SU-DHL-6 (cell line): ENCODE measurements at regions not wholly inside any gene's neighbourhood (a gene's known extent, or its start where the extent isn't known, plus 50 kb on each side); places are given as distances from the start of the nearest gene placed in this dataset.

ENCODE experiments used
- H2AFZ ChIP-seq: fragments of 200-600 bp; sonication (generic); 2 replicates; pipeline ENCODE4 v1.6.1; 2014; ENCODE audit warnings: low read depth, mild to moderate bottlenecking, moderate library complexity, mixed read lengths, antibody characterized with exemption, low read length; ENCODE audit not compliant: severe bottlenecking
- H3F3A ChIP-seq: fragments of 200-600 bp; shearing (Covaris generic); 2 replicates; pipeline ENCODE4 v1.6.0; 2016; ENCODE audit warnings: antibody characterized with exemption, mild to moderate bottlenecking; ENCODE audit not compliant: insufficient read depth
- H3K27ac ChIP-seq: fragments of 200-600 bp; sonication (generic); 2 replicates; pipeline ENCODE4 v1.5.1; 2016; ENCODE audit warnings: low read depth, mild to moderate bottlenecking, low read length, moderate library complexity, mixed read lengths
- H3K27me3 ChIP-seq: fragments of 200-600 bp; sonication (generic), shearing (Covaris generic); 2 replicates; pipeline ENCODE4 v1.6.0; 2014; ENCODE audit warnings: mild to moderate bottlenecking, low read length
- H3K36me3 ChIP-seq: fragments of 200-600 bp; sonication (generic); 2 replicates; pipeline ENCODE4 v1.6.1; 2014; ENCODE audit warnings: mild to moderate bottlenecking, low read length, mixed read lengths
- H3K4me2 ChIP-seq: fragments of 300-600, 200-600 bp; shearing (Covaris generic), sonication (generic); 2 replicates; pipeline ENCODE4 v1.6.0; 2014; ENCODE audit warnings: low read length, low read depth, mild to moderate bottlenecking; ENCODE audit not compliant: poor library complexity, severe bottlenecking
- H3K4me3 ChIP-seq: fragments of 200-600 bp; sonication (generic); 2 replicates; pipeline ENCODE4 v1.5.1; 2014; ENCODE audit warnings: antibody characterized with exemption, low read length, mild to moderate bottlenecking, mixed read lengths; ENCODE audit not compliant: insufficient read depth, poor library complexity, severe bottlenecking
- H3K79me2 ChIP-seq: fragments of 200-600 bp; sonication (generic); 2 replicates; pipeline ENCODE4 v1.6.1; 2014; ENCODE audit warnings: mild to moderate bottlenecking, low read length, moderate library complexity; ENCODE audit not compliant: insufficient read depth
- H3K9ac ChIP-seq: fragments of 200-600 bp; sonication (generic); 2 replicates; pipeline ENCODE4 v1.7.0; 2014; ENCODE audit warnings: mild to moderate bottlenecking, low read length
- H3K9me2 ChIP-seq: fragments of 200-600 bp; sonication (generic); replicated peaks from 2 replicates; pipeline ENCODE4 v1.6.1; 2014; ENCODE audit warnings: low read length; ENCODE audit not compliant: insufficient read depth
- H3K9me3 ChIP-seq: fragments of 200-600 bp; sonication (generic); 2 replicates; pipeline ENCODE4 v1.6.1; 2014; ENCODE audit warnings: low read length, mixed read lengths; ENCODE audit not compliant: insufficient read depth
- H4K20me1 ChIP-seq: fragments of 200-600 bp; sonication (generic); 2 replicates; pipeline ENCODE4 v1.6.1; 2014; ENCODE audit warnings: low read depth, mild to moderate bottlenecking, antibody characterized with exemption, low read length, moderate library complexity, mixed read lengths
- CTCF ChIP-seq: fragments of 200-600 bp; sonication (generic); IDR thresholded peaks from one replicate; pipeline ENCODE4 v1.5.1; 2017; ENCODE audit warnings: antibody characterized with exemption, mild to moderate bottlenecking, low read length, moderate library complexity; ENCODE audit not compliant: insufficient read depth, poor library complexity, severe bottlenecking
- EZH2phosphoT487 ChIP-seq: fragments of 200-600 bp; sonication (generic), shearing (Covaris generic); conservative IDR thresholded peaks from 2 replicates; pipeline ENCODE4 v1.6.1; 2018; ENCODE audit warnings: mild to moderate bottlenecking, antibody characterized with exemption, low read length, moderate library complexity, mixed read lengths

- Histone ChIP-seq H3K27me3 (no peaks in the 10 kb centered on the region), H3K4me3 (no peak overlapping the region), H4K20me1 (no peaks in the 10 kb centered on the region), H3K9me3 (no peaks in the 10 kb centered on the region), H3K9me2 (no peaks in the 10 kb centered on the region), H2AFZ (no peak overlapping the region), H3K9ac (no peak overlapping the region), H3K27ac (no peak overlapping the region), H3K79me2 (no peaks in the 10 kb centered on the region), H3F3A (no peaks in the 10 kb centered on the region), H3K36me3 (no peaks in the 10 kb centered on the region), H3K4me2 (no peak overlapping the region)
- TF ChIP-seq EZH2phosphoT487: no peak
- no peak for TF ChIP-seq CTCF
These were observed 429.3 kb upstream of the NBEA start for GRCh38 chr13:34512817-34513216.

DNA sequence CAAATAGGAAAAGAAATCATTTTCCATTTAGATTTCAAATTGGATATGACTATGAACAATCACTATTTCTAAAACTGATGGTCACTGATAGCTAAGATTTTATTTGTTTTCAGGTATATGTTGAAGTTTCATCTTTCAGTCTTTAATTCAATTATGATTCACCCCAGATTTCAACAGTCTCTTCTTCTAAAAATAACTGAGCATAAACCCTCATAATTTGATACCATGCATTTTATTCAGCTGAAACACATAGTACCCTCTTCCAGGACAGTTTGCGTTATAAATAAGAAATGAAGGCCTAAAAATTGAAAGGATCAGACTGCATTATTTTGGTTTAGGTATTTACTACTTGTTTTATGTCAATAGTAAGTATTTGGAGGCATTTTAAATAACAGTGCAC lies 428.5 kb upstream of the NBEA start:
- no peak overlapping the region for H2AFZ ChIP-seq
- no peaks in the 10 kb centered on the region for H3F3A ChIP-seq
- H3K9me3 ChIP-seq: no peaks in the 10 kb centered on the region
- no peaks in the 10 kb centered on the region for H3K79me2 ChIP-seq
- H3K4me3 ChIP-seq: no peak overlapping the region
- no peak overlapping the region for H3K4me2 ChIP-seq
- no peak overlapping the region for H3K9ac ChIP-seq
- H3K9me2 ChIP-seq: no peaks in the 10 kb centered on the region
- H3K36me3 ChIP-seq: no peaks in the 10 kb centered on the region
- H3K27ac ChIP-seq: no peak overlapping the region
- TF ChIP-seq EZH2phosphoT487 (no peak), CTCF (no peak)
- no peaks in the 10 kb centered on the region for H3K27me3 ChIP-seq
- H4K20me1 ChIP-seq: no peaks in the 10 kb centered on the region

DNA sequence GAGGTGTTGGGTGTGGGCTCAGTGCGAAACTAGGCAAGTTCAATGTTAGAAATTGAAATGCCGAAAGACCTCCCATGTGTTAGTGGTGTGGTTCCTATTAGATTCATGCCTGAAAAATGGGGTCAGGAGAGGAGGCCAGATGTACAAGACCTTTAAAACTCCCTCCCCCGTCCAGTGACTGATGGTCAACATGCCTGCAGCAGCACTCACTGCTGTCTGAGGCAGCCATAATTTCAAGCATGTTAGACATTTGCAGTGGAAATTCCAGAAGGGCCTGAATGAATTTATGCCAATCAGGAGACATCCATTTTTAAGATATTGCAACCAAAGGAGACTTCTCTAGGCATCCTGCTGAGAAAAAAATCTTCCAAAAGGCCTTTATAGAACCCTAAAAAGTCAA lies 426.9 kb upstream of the NBEA start:
- TF ChIP-seq EZH2phosphoT487 (no peak), CTCF (no peak)
- Histone ChIP-seq H3K36me3 (no peaks in the 10 kb centered on the region), H3F3A (no peaks in the 10 kb centered on the region), H3K27me3 (no peaks in the 10 kb centered on the region), H2AFZ (no peak overlapping the region), H3K9ac (no peak overlapping the region), H3K9me3 (no peaks in the 10 kb centered on the region), H4K20me1 (no peaks in the 10 kb centered on the region), H3K4me2 (no peak overlapping the region), H3K79me2 (no peaks in the 10 kb centered on the region), H3K9me2 (no peaks in the 10 kb centered on the region), H3K27ac (no peak overlapping the region), H3K4me3 (no peak overlapping the region)

DNA sequence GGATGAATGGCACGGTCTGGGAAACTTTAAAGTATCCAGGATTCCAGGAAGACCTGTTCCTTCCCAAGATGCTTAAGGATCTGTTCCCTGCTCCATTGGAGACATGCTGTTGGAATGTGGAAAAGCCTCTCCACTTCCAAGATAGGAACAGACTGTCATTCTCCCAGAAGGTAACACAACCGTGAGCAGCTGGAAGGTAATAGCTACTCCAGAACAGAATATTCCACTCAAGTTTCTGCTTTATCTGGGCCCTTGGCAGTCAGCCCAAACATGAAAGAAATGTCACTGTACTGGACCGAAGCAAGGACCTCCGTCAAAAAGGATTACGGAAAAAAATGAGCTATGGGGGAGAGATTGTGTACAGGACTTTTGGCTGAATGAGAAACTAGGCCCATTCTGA lies 420.9 kb upstream of the NBEA start:
- Histone ChIP-seq H3K9me2 (no peaks in the 10 kb centered on the region), H3K36me3 (no peaks in the 10 kb centered on the region), H2AFZ (no peak overlapping the region), H4K20me1 (no peaks in the 10 kb centered on the region), H3K9me3 (no peaks in the 10 kb centered on the region), H3K27me3 (no peaks in the 10 kb centered on the region), H3K79me2 (no peaks in the 10 kb centered on the region), H3K27ac (no peak overlapping the region), H3K4me2 (no peak overlapping the region), H3K9ac (no peak overlapping the region), H3K4me3 (no peak overlapping the region), H3F3A (no peaks in the 10 kb centered on the region)
- TF ChIP-seq CTCF: no peak
- TF ChIP-seq EZH2phosphoT487: no peak
